ENCODE measurements at regions not wholly inside any gene's neighbourhood (a gene's known extent, or its start where the extent isn't known, plus 50 kb on each side); places are given as distances from the start of the nearest gene placed in this dataset.

DNA sequence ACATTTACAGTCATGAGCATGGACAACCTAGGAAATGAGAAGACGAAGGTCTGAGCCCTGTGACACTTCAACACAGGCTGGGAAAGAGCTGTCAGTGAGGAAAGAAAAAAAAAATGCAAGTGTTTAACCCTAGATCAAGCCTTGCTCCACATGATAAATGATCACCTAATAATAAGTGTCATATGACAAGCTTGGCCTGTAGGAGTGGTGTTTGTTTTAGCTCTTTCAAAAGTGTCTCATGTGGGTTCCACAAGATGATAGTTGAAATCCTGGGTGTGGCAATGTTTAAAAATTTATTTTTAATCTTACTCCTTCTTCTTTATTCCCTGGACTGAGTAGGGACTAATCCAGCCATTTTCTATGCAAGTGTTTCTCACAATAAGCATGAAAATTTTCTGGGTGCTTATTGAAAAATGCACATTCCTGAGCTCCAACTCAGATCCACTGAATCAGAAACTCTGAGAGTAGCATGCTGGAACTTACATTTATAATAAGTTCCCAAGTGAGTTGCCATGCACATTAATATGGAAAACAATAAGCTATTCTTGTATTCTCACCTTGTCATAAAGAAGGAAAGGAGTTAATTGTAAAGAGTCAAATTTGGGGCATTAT is 138.3 kb downstream of the AREG start:
- no peak overlapping the region for H3K4me3 ChIP-seq (ENCODE audit: low read depth, low read length)
- TF ChIP-seq, protein P1, sequence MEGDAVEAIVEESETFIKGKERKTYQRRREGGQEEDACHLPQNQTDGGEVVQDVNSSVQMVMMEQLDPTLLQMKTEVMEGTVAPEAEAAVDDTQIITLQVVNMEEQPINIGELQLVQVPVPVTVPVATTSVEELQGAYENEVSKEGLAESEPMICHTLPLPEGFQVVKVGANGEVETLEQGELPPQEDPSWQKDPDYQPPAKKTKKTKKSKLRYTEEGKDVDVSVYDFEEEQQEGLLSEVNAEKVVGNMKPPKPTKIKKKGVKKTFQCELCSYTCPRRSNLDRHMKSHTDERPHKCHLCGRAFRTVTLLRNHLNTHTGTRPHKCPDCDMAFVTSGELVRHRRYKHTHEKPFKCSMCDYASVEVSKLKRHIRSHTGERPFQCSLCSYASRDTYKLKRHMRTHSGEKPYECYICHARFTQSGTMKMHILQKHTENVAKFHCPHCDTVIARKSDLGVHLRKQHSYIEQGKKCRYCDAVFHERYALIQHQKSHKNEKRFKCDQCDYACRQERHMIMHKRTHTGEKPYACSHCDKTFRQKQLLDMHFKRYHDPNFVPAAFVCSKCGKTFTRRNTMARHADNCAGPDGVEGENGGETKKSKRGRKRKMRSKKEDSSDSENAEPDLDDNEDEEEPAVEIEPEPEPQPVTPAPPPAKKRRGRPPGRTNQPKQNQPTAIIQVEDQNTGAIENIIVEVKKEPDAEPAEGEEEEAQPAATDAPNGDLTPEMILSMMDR (IDR thresholded peaks at IDR 0.05; ENCODE audit: insufficient read depth, low read depth, low read length, missing control alignments): no peak
- no peak for DNase-seq (ENCODE audit: low read depth)

DNA sequence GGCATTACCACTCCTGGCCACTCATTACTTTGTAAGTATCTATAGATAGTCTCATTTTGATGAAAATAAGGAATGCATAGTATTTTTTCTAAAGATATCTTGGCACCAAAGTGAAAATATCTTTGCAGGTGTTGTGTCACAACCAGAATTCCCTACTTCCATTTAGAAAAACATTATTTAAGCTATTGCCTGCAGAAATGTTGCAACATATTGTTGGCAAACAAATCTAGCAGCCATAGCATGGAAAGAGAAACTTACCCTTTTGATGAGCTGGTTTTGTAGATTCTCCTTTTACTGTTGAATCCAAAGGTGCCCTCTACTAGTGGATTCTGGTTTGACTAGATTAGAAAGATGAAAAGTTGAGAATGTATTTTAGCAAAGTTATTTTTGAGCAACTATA is 138.8 kb downstream of the AREG start:
- H3K4me3 ChIP-seq (ENCODE audit: low read depth, low read length): no peak overlapping the region
- no peak for DNase-seq (ENCODE audit: low read depth)
- TF ChIP-seq, protein P1 (IDR thresholded peaks at IDR 0.05; ENCODE audit: insufficient read depth, low read depth, low read length, missing control alignments): no peak

DNA sequence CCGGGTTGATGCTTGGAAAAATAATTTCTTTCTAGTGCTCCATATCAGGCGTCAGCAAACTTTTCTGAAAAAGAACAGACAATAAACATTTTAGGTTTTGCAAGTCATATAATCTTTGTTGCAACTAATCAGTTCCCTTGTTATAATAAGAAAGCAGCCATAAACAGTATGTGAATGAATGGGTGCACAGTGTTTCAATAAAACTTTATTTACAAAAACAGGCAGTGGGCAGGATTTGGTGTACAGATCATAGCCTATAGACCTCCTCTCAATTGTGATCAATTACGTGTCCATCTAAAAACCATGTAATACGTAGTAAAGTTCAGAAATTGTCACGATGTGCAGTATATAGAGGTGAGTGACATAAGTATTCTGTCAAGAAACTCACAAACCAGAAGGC is 143.4 kb downstream of the AREG start:
- DNase-seq (ENCODE audit: low read depth): no peak
- no peak overlapping the region for H3K4me3 ChIP-seq (ENCODE audit: low read depth, low read length)
- TF ChIP-seq, protein P1 (IDR thresholded peaks at IDR 0.05; ENCODE audit: insufficient read depth, low read depth, low read length, missing control alignments): no peak

DNA sequence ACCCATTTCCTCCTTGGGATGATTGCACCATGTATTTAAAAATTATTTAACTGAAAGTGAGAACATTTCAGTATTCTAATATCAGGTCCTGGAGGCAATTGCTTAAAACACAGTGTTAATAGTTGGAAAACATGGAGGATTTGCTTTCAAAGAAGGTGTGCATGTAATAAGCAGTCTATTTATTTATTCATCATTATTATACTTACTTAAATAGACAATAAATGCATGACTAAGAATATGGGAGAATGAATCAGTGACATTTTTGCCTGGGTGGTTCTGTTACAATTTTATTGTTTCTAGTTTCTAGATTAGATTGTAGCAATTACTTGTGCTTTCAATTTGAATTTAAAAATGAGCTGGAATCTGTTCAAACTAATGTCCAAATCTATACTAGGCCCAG is 145.5 kb downstream of the AREG start:
- no peak for DNase-seq (ENCODE audit: low read depth)
- TF ChIP-seq, protein P1 (IDR thresholded peaks at IDR 0.05; ENCODE audit: insufficient read depth, low read depth, low read length, missing control alignments): no peak
- H3K4me3 ChIP-seq (ENCODE audit: low read depth, low read length): no peak overlapping the region

DNA sequence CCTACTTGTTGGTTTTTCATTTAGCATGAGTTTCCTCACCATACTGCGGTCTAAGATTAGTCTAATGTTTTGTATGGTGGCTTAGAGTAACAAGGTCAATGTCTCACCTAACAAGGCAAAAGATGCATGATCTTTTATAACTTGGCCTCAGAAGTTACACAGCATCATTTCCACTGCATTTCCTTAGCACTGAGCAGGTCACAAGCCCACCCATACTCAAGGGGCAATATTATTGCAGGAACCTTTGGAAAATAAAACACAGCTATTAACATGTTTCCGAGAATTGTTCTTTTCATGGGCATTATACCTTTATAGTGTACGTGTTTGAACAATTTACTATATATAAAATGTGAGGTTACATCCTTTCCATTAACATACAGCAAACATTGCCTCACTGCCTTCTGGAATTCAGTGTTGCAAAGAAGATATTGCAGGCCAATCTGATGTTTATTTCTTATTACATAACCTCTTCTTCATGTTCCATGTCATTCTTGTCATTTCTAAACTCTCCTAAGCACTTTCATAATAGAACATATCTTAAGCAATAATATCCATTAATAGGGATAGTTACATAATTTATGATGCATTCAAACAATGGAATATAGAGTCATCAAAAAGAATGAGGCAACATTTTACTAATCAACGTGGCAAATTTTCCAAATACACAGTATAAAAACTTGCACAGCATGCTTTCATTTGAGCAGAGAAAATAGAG is 153.8 kb downstream of the AREG start:
- no peak overlapping the region for H3K4me3 ChIP-seq (ENCODE audit: low read depth, low read length)
- DNase-seq (ENCODE audit: low read depth): no peak
- TF ChIP-seq, protein P1 (IDR thresholded peaks at IDR 0.05; ENCODE audit: insufficient read depth, low read depth, low read length, missing control alignments): no peak

DNA sequence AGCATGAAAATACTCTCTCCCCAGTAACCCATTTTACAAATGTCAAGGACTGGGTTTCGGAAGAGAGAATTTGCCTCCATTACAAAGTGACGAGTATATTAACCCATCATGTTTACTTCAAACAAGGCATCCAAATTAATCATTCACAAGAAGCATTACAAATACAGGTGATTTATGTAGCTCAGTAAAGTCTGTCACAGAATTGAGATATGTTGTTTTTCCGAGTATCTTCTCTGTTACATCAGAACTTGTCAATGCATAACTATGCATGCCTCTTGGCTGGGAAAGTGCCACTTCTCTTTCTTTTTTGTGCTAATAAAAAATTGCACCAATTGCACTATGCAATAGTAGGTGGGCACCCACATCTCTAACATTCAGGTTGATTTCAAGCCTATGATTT is 158.2 kb downstream of the AREG start:
- H3K4me3 ChIP-seq (ENCODE audit: low read depth, low read length): no peak overlapping the region
- DNase-seq (ENCODE audit: low read depth): no peak
- TF ChIP-seq, protein P1 (IDR thresholded peaks at IDR 0.05; ENCODE audit: insufficient read depth, low read depth, low read length, missing control alignments): no peak
